ENCODE measurements at regions not wholly inside any gene's neighbourhood (a gene's known extent, or its start where the extent isn't known, plus 50 kb on each side); places are given as distances from the start of the nearest gene placed in this dataset.

GRCh38 chr4:98193459-98194105 lies 50.3 kb upstream of the STPG2 start:
- DNase-seq (ENCODE audit: low read depth): peak; percentile 44
- H3K4me3 ChIP-seq (ENCODE audit: low read length): no peak overlapping the region

More at GRCh38 chr4:98193459-98194105, 50.3 kb upstream of the STPG2 start:
- no peak for TF ChIP-seq CTCF (IDR thresholded peaks at IDR 0.05; ENCODE audit: insufficient read depth, low read depth, low read length, missing control alignments)

Data from epithelial cell of esophagus (primary cell).